ENCODE measurements at regions not wholly inside any gene's neighbourhood (a gene's known extent, or its start where the extent isn't known, plus 50 kb on each side); places are given as distances from the start of the nearest gene placed in this dataset.

GRCh38 chr9:80447876-80448275 lies 876.1 kb downstream of the TLE4 start:
- TF ChIP-seq POLR2A (IDR thresholded peaks at IDR 0.05) (no peak), CTCF (IDR thresholded peaks at IDR 0.05) (no peak), POLR2AphosphoS5 (IDR thresholded peaks at IDR 0.05) (no peak)

Data from transverse colon (tissue), 4 donors.